Tongue (tissue), 1 donor: ENCODE measurements at regions not wholly inside any gene's neighbourhood (a gene's known extent, or its start where the extent isn't known, plus 50 kb on each side); places are given as distances from the start of the nearest gene placed in this dataset.
A peak's percentile ranks its signal among the peaks of the same experiment; 100 is the strongest.
"Not testable (repeated sequence)": the region's sequence is repeated elsewhere in the genome, so short reads cannot be mapped to it uniquely, and the experiment has no call there.

Experiments used
- DNase-seq: peaks from one replicate; pipeline ENCODE4 v3.0.0-alpha.2; 2015

- peak; percentile 43 for DNase-seq
Measured at GRCh38 chr6:11889572-11889971, 111.0 kb upstream of the ADTRP start.

GRCh38 chr6:11888727-11889126 lies 110.1 kb upstream of the ADTRP start:
- no peak for DNase-seq

- no peak for DNase-seq
Measured at GRCh38 chr6:11885159-11885558, 106.6 kb upstream of the ADTRP start.

- not testable (repeated sequence) for DNase-seq
Measured at GRCh38 chr6:11883471-11883870, 104.9 kb upstream of the ADTRP start.

GRCh38 chr6:11880156-11880555 lies 101.6 kb upstream of the ADTRP start:
- not testable (repeated sequence) for DNase-seq

GRCh38 chr6:11878735-11879134 lies 100.1 kb upstream of the ADTRP start:
- DNase-seq: peak; percentile 47

- peak; percentile 24 for DNase-seq
Measured at GRCh38 chr6:11878029-11878428, 99.4 kb upstream of the ADTRP start.

GRCh38 chr6:11876934-11877433 lies 98.4 kb upstream of the ADTRP start:
- no peak for DNase-seq

- no peak for DNase-seq
Measured at GRCh38 chr6:11875325-11876109, 96.9 kb upstream of the ADTRP start.

GRCh38 chr6:11869672-11870340 lies 91.2 kb upstream of the ADTRP start:
- DNase-seq: peak; percentile 78

- no peak for DNase-seq
Measured at GRCh38 chr6:11868392-11868791, 89.8 kb upstream of the ADTRP start.

GRCh38 chr6:11865680-11866300 lies 87.2 kb upstream of the ADTRP start:
- DNase-seq: no peak

- no peak for DNase-seq
Measured at GRCh38 chr6:11858439-11858838, 79.8 kb upstream of the ADTRP start.

GRCh38 chr6:11855743-11856142 lies 77.1 kb upstream of the ADTRP start:
- no peak for DNase-seq

GRCh38 chr6:11854408-11855165 lies 76.0 kb upstream of the ADTRP start:
- DNase-seq: peak; percentile 65

GRCh38 chr6:11853678-11854407 lies 75.2 kb upstream of the ADTRP start:
- DNase-seq: peak; percentile 29

GRCh38 chr6:11852061-11852651 lies 73.6 kb upstream of the ADTRP start:
- peak; percentile 72 for DNase-seq

- peak; percentile 63 for DNase-seq
Measured at GRCh38 chr6:11851387-11851786, 72.8 kb upstream of the ADTRP start.

- DNase-seq: peak; percentile 38
Measured at GRCh38 chr6:11848852-11849731, 70.5 kb upstream of the ADTRP start.

GRCh38 chr6:11848346-11848651 lies 69.7 kb upstream of the ADTRP start:
- DNase-seq: no peak
